IMR-90 (cell line): ENCODE measurements at regions not wholly inside any gene's neighbourhood (a gene's known extent, or its start where the extent isn't known, plus 50 kb on each side); places are given as distances from the start of the nearest gene placed in this dataset.

Source experiments
- ATAC-seq: fragments of 200-7000 bp; cut with Tn5 transposase; 2 replicates; pipeline ENCODE4 v1.9.1; 2020; ENCODE audit warnings: low read depth, mild to moderate bottlenecking, moderate library complexity
- BruUV-seq: library from RNA; stranded (reverse); fragments of 400-500 nt; replicated peaks from 2 replicates; lab custom pipeline; 2021; lab: Mats Ljungman, UMichigan
- CTCF ChIA-PET: fragments of 300-600 bp; formaldehyde crosslinking; extraction: SDS; loops from one replicate; lab custom pipeline; 2021; ENCODE audit warnings: antibody characterized with exemption; lab: Yijun Ruan, JAX
- POLR2A ChIA-PET: fragments of 300-600 bp; sonication (Branson Sonifier 250); formaldehyde crosslinking; loops from one replicate; lab custom pipeline; 2022; ENCODE audit warnings: antibody characterized with exemption; ENCODE audit not compliant: unreplicated experiment; lab: Charles Lee
- DNase-seq: peaks from one replicate; pipeline ENCODE4 v3.0.0; 2013
- H2AFZ ChIP-seq: replicated peaks from 2 replicates; pipeline ENCODE3; 2013; ENCODE audit warnings: low read length, mild to moderate bottlenecking; ENCODE audit not compliant: poor library complexity
- H2AK5ac ChIP-seq: 2 replicates; pipeline ENCODE4 v1.6.1; 2013; ENCODE audit warnings: low read depth, low read length, inconsistent platforms
- H2AK9ac ChIP-seq: replicated peaks from 2 replicates; pipeline ENCODE3; 2013; ENCODE audit warnings: mild to moderate bottlenecking, low read depth, low read length, moderate library complexity; ENCODE audit not compliant: poor library complexity
- H2BK120ac ChIP-seq: 2 replicates; pipeline ENCODE4 v1.6.1; 2013; ENCODE audit warnings: low read depth, low read length, inconsistent platforms
- H2BK15ac ChIP-seq: 3 replicates; pipeline ENCODE4 v1.6.1; 2013; ENCODE audit warnings: low read depth, low read length, inconsistent platforms
- H2BK20ac ChIP-seq: 2 replicates; pipeline ENCODE4 v1.6.1; 2013; ENCODE audit warnings: low read depth, mild to moderate bottlenecking, inconsistent platforms, low read length, moderate library complexity
- H2BK5ac ChIP-seq: 2 replicates; pipeline ENCODE4 v1.6.1; 2013; ENCODE audit warnings: mild to moderate bottlenecking, low read depth, low read length, inconsistent platforms; ENCODE audit not compliant: poor library complexity, severe bottlenecking
- H3K14ac ChIP-seq: replicated peaks from 2 replicates; pipeline ENCODE4 v1.6.1; 2013; ENCODE audit warnings: low read depth, low read length, inconsistent platforms
- H3K18ac ChIP-seq: 2 replicates; pipeline ENCODE4 v1.6.1; 2013; ENCODE audit warnings: low read depth, low read length, control low read depth
- H3K23ac ChIP-seq: 2 replicates; pipeline ENCODE4 v1.6.1; 2013; ENCODE audit warnings: low read depth, low read length, inconsistent platforms
- H3K27ac ChIP-seq: 2 replicates; pipeline ENCODE4 v1.5.1; 2013; ENCODE audit warnings: mild to moderate bottlenecking, control low read depth, low read length; ENCODE audit not compliant: insufficient read depth
- H3K27me3 ChIP-seq: 2 replicates; pipeline ENCODE4 v1.6.1; 2013; ENCODE audit warnings: low read length; ENCODE audit not compliant: control insufficient read depth, insufficient read depth
- H3K36me3 ChIP-seq: 2 replicates; pipeline ENCODE4 v1.6.1; 2013; ENCODE audit warnings: low read length, mixed read lengths; ENCODE audit not compliant: control insufficient read depth, insufficient read depth
- H3K4ac ChIP-seq: 2 replicates; pipeline ENCODE4 v1.6.1; 2013; ENCODE audit warnings: low read depth, low read length, inconsistent platforms
- H3K4me1 ChIP-seq: 2 replicates; pipeline ENCODE4 v1.6.1; 2013; ENCODE audit warnings: low read length, mixed read lengths; ENCODE audit not compliant: control insufficient read depth, insufficient read depth
- H3K4me2 ChIP-seq: 2 replicates; pipeline ENCODE4 v1.6.1; 2013; ENCODE audit warnings: low read depth, mild to moderate bottlenecking, control low read depth, low read length, moderate library complexity
- H3K4me3 ChIP-seq: 2 replicates; pipeline ENCODE4 v1.5.1; 2013; ENCODE audit warnings: low read depth, mild to moderate bottlenecking, control low read depth, low read length, moderate library complexity; ENCODE audit not compliant: insufficient read depth
- H3K56ac ChIP-seq: 2 replicates; pipeline ENCODE4 v1.6.1; 2013; ENCODE audit warnings: low read length, inconsistent platforms; ENCODE audit not compliant: insufficient read depth; ENCODE audit errors: extremely low read depth
- H3K79me1 ChIP-seq, 2 experiments: 2 replicates each; pipeline ENCODE4 v1.6.1; 2013; ENCODE audit warnings: low read length in 2 of 2, inconsistent platforms in 1 of 2, low read depth in 1 of 2
- H3K9ac ChIP-seq: 2 replicates; pipeline ENCODE4 v1.6.1; 2013; ENCODE audit warnings: low read depth, low read length, control low read depth
- H3K9me1 ChIP-seq: 2 replicates; pipeline ENCODE4 v1.6.1; 2013; ENCODE audit warnings: low read length, inconsistent platforms; ENCODE audit not compliant: insufficient read depth
- H3K9me3 ChIP-seq: 2 replicates; pipeline ENCODE4 v1.6.1; 2013; ENCODE audit warnings: low read length; ENCODE audit not compliant: control insufficient read depth, insufficient read depth
- H4K20me1 ChIP-seq: 2 replicates; pipeline ENCODE4 v1.6.1; 2013; ENCODE audit warnings: low read length, inconsistent platforms; ENCODE audit not compliant: insufficient read depth
- H4K5ac ChIP-seq: 2 replicates; pipeline ENCODE4 v1.6.1; 2013; ENCODE audit warnings: mild to moderate bottlenecking, low read depth, low read length, control low read depth
- H4K8ac ChIP-seq, 2 experiments: 2 replicates each; pipeline ENCODE4 v1.6.1; 2013; ENCODE audit warnings: low read depth in 2 of 2, low read length in 2 of 2, control low read depth in 1 of 2, inconsistent platforms in 1 of 2
- H4K91ac ChIP-seq: 2 replicates; pipeline ENCODE4 v1.6.1; 2013; ENCODE audit warnings: low read depth, low read length, inconsistent platforms; ENCODE audit not compliant: insufficient read depth
- CTCF ChIP-seq: conservative IDR thresholded peaks from 2 replicates; pipeline ENCODE4 v1.5.1; 2012; ENCODE audit warnings: mild to moderate bottlenecking, low read depth, low read length, improper control_type of control experiment
- RAD21 ChIP-seq: IDR thresholded peaks from 2 replicates; pipeline ENCODE4 v1.6.1; 2012; ENCODE audit warnings: low read length, improper control_type of control experiment
- WGBS, 2 experiments: methylation state at CpG; one replicate each; pipeline versions ENCODE4 v1.1.5 to v1.1.7; 2013; ENCODE audit warnings: missing lambda C conversion rate in 2 of 2; ENCODE audit not compliant: insufficient read length in 1 of 2; ENCODE audit errors: extremely low coverage in 2 of 2; 5-methylcytosine and 5-hydroxymethylcytosine counted together
- dilution Hi-C: fragments of 300-500 bp; cut with HindIII; formaldehyde crosslinking; loops from one replicate; pipeline ENCODE4 v1.14.3; 2018; ENCODE audit warnings: low sequenced_read_pairs; ENCODE audit not compliant: unreplicated experiment
- in situ Hi-C: fragments of 300-500 bp; cut with MboI; formaldehyde crosslinking; loops from 3 replicates; pipeline ENCODE4 v1.14.3; 2019; ENCODE audit warnings: low sequenced_read_pairs, inconsistent platforms, mixed read lengths
- intact Hi-C: fragments of 100-400 bp; cut with micrococcal nuclease; formaldehyde crosslinking; loops from 2 replicates; pipeline ENCODE4 v1.10.0; 2022

DNA sequence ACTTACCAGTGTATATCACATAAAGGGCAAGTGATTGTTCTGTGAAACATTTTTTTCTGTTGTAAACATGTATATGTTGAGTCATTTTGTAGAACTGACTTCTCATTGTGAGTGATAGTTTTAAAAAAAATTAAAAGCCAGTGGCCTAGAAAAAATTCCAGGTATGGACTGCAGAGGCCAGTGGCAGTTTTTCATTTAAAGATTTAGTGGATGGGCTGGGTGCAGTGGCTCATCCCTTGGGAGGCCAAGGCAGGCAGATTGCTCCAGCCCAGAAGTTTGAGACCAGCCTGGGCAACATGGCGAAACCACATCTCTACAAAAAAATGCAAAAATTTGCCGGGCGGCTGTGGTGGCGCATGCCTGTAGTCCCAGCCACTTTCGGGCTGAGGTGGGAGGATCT is 84.7 kb upstream of the MDM1 start:
- H2AFZ ChIP-seq = no peak overlapping the region
- intact Hi-C loops (no loop called here), in situ Hi-C loops (no loop called here), dilution Hi-C loops (no loop called here)
- H3K9me3 ChIP-seq = no peaks in the 10 kb centered on the region
- no CpG with 5 or more reads among the region's 5 CpGs for WGBS, 2 experiments
- H4K20me1 ChIP-seq = no peaks in the 10 kb centered on the region
- no TSS peak for BruUV-seq
- no peak overlapping the region for H3K18ac ChIP-seq
- H2AK9ac ChIP-seq = peak overlapping the region; percentile 60
- H3K9ac ChIP-seq = no peak overlapping the region
- peaks cover 17% of the 10 kb centered on the region for H3K4me1 ChIP-seq
- peak overlapping the region; percentile 12 for H2BK5ac ChIP-seq
- H3K79me1 ChIP-seq = no peaks in the 10 kb centered on the region
- H4K5ac ChIP-seq = no peak overlapping the region
- H3K36me3 ChIP-seq = no peaks in the 10 kb centered on the region
- no peak overlapping the region for H3K4ac ChIP-seq
- no peak overlapping the region for H3K23ac ChIP-seq
- ATAC-seq (peak; percentile 51), DNase-seq (peak; percentile 65)
- ChIA-PET POLR2A (no interaction called here), CTCF (no interaction called here)
- H3K4me3 ChIP-seq = no peak overlapping the region
- H3K27me3 ChIP-seq = no peaks in the 10 kb centered on the region
- H3K56ac ChIP-seq = no peak overlapping the region
- H4K8ac ChIP-seq = no peak overlapping the region
- H4K91ac ChIP-seq = no peak overlapping the region
- H3K27ac ChIP-seq = no peak overlapping the region
- H3K14ac ChIP-seq = no peak overlapping the region
- H2AK5ac ChIP-seq = no peak overlapping the region
- TF ChIP-seq CTCF (0 out of 2 replicates have a peak, but pooled peaks have one; percentile 6), RAD21 (no peak)
- no peak overlapping the region for H3K4me2 ChIP-seq
- no peak overlapping the region for H2BK15ac ChIP-seq
- H2BK120ac ChIP-seq = no peak overlapping the region; the same call in 1 of the 2 replicates
- no peak overlapping the region for H2BK20ac ChIP-seq
- peaks cover 5% of the 10 kb centered on the region for H3K9me1 ChIP-seq
